Loucy (cell line): ENCODE measurements at regions not wholly inside any gene's neighbourhood (a gene's known extent, or its start where the extent isn't known, plus 50 kb on each side); places are given as distances from the start of the nearest gene placed in this dataset.
"Not testable (repeated sequence)": the region's sequence is repeated elsewhere in the genome, so short reads cannot be mapped to it uniquely, and the experiment has no call there.

Source experiments
- CTCF ChIP-seq: fragments of 200-600 bp; sonication (generic); conservative IDR thresholded peaks from 2 replicates; pipeline ENCODE4 v1.5.1; 2014; ENCODE audit warnings: mild to moderate bottlenecking, antibody characterized with exemption, low read length
- EZH2phosphoT487 ChIP-seq: fragments of 200-600 bp; IDR thresholded peaks from 2 replicates; pipeline ENCODE4 v1.6.1; 2018; ENCODE audit warnings: antibody characterized with exemption, mild to moderate bottlenecking, moderate library complexity, borderline replicate concordance

GRCh38 chr17:22398446-22398845, 706.1 kb downstream of the KCNJ18 start:
- not testable (repeated sequence) for TF ChIP-seq CTCF, EZH2phosphoT487
